ENCODE measurements at regions not wholly inside any gene's neighbourhood (a gene's known extent, or its start where the extent isn't known, plus 50 kb on each side); places are given as distances from the start of the nearest gene placed in this dataset.
"Not testable (repeated sequence)": the region's sequence is repeated elsewhere in the genome, so short reads cannot be mapped to it uniquely, and the experiment has no call there.

- Mint-ChIP-seq H3K4me3 (no peak overlapping the region), H3K4me1 (no peaks in the 10 kb centered on the region), H3K9me3 (no peaks in the 10 kb centered on the region), H3K36me3 (no peaks in the 10 kb centered on the region), H3K27ac (no peak overlapping the region), H3K27me3 (peaks cover 56% of the 10 kb centered on the region)
- CTCF ChIA-PET: interaction anchor here (1.1 kb wide), 1 partner anchor 37 kb away, joined by 3 read pairs; no protein-coding TSS in a partner anchor
- DNase-seq: no peak
These were observed 164.3 kb upstream of the PABPC3 start for GRCh38 chr13:24931450-24932251.

- H3K27ac Mint-ChIP-seq, H3K36me3 Mint-ChIP-seq, H3K4me1 Mint-ChIP-seq, H3K4me3 Mint-ChIP-seq, DNase-seq, H3K9me3 Mint-ChIP-seq: not testable (repeated sequence)
- CTCF ChIA-PET: interaction anchor here (1.1 kb wide), 1 partner anchor 35 kb away, joined by 3 read pairs; no protein-coding TSS in a partner anchor
- H3K27me3 Mint-ChIP-seq: peaks cover 54% of the 10 kb centered on the region
These were observed 162.6 kb upstream of the PABPC3 start for GRCh38 chr13:24933106-24934023.

- H3K4me1 Mint-ChIP-seq, H3K36me3 Mint-ChIP-seq, H3K4me3 Mint-ChIP-seq, H3K27ac Mint-ChIP-seq, CTCF ChIA-PET, H3K9me3 Mint-ChIP-seq, DNase-seq: not testable (repeated sequence)
- peaks cover 52% of the 10 kb centered on the region for H3K27me3 Mint-ChIP-seq
These were observed 161.9 kb upstream of the PABPC3 start for GRCh38 chr13:24934024-24934385.

GRCh38 chr13:24938966-24939365 lies 157.0 kb upstream of the PABPC3 start:
- Mint-ChIP-seq H3K27ac (no peak overlapping the region), H3K4me1 (no peaks in the 10 kb centered on the region), H3K9me3 (no peaks in the 10 kb centered on the region), H3K27me3 (peaks cover 12% of the 10 kb centered on the region), H3K36me3 (no peaks in the 10 kb centered on the region), H3K4me3 (no peak overlapping the region)
- CTCF ChIA-PET: no interaction called here
- no peak for DNase-seq

- DNase-seq, H3K4me1 Mint-ChIP-seq, CTCF ChIA-PET, H3K4me3 Mint-ChIP-seq, H3K9me3 Mint-ChIP-seq, H3K27ac Mint-ChIP-seq, H3K36me3 Mint-ChIP-seq, H3K27me3 Mint-ChIP-seq: not testable (repeated sequence)
These were observed 154.8 kb upstream of the PABPC3 start for GRCh38 chr13:24941023-24941713.

- no peaks in the 10 kb centered on the region for H3K36me3 Mint-ChIP-seq
- H3K27ac Mint-ChIP-seq: no peak overlapping the region
- H3K4me3 Mint-ChIP-seq: no peak overlapping the region
- DNase-seq: no peak
- no peaks in the 10 kb centered on the region for H3K4me1 Mint-ChIP-seq
- no peaks in the 10 kb centered on the region for H3K9me3 Mint-ChIP-seq
- CTCF ChIA-PET: no interaction called here
- peaks cover 9% of the 10 kb centered on the region for H3K27me3 Mint-ChIP-seq
These were observed 152.8 kb upstream of the PABPC3 start for GRCh38 chr13:24943136-24943535.

- H3K27ac Mint-ChIP-seq, CTCF ChIA-PET, H3K4me3 Mint-ChIP-seq, H3K4me1 Mint-ChIP-seq, H3K36me3 Mint-ChIP-seq, H3K9me3 Mint-ChIP-seq, DNase-seq, H3K27me3 Mint-ChIP-seq: not testable (repeated sequence)
These were observed 151.9 kb upstream of the PABPC3 start for GRCh38 chr13:24944073-24944472.

- H3K36me3 Mint-ChIP-seq, DNase-seq, CTCF ChIA-PET, H3K27ac Mint-ChIP-seq, H3K9me3 Mint-ChIP-seq, H3K4me1 Mint-ChIP-seq, H3K4me3 Mint-ChIP-seq: not testable (repeated sequence)
- H3K27me3 Mint-ChIP-seq: peaks cover 14% of the 10 kb centered on the region
These were observed 147.0 kb upstream of the PABPC3 start for GRCh38 chr13:24948977-24949376.

GRCh38 chr13:24950611-24951010 lies 145.3 kb upstream of the PABPC3 start:
- H3K9me3 Mint-ChIP-seq, H3K36me3 Mint-ChIP-seq, H3K4me1 Mint-ChIP-seq, CTCF ChIA-PET, DNase-seq, H3K27ac Mint-ChIP-seq, H3K4me3 Mint-ChIP-seq: not testable (repeated sequence)
- peaks cover 16% of the 10 kb centered on the region for H3K27me3 Mint-ChIP-seq

- H3K4me3 Mint-ChIP-seq, H3K9me3 Mint-ChIP-seq, H3K36me3 Mint-ChIP-seq, DNase-seq, H3K4me1 Mint-ChIP-seq, H3K27ac Mint-ChIP-seq: not testable (repeated sequence)
- peaks cover 10% of the 10 kb centered on the region for H3K27me3 Mint-ChIP-seq
- CTCF ChIA-PET: interaction anchor here (0.7 to 1.5 kb wide), 4 partner anchors 18 to 616 kb away, joined by 3 to 4 read pairs (median 3); no protein-coding TSS in a partner anchor
These were observed 128.0 kb upstream of the PABPC3 start for GRCh38 chr13:24967970-24968369.

- CTCF ChIA-PET: interaction anchor here (0.7 to 1.5 kb wide), 5 partner anchors 36 to 616 kb away, joined by 3 to 4 read pairs (median 3); no protein-coding TSS in a partner anchor
- not testable (repeated sequence) for H3K4me3 Mint-ChIP-seq
These were observed 127.5 kb upstream of the PABPC3 start for GRCh38 chr13:24968416-24968815.

GRCh38 chr13:24973102-24973501 lies 122.8 kb upstream of the PABPC3 start:
- H3K27me3 Mint-ChIP-seq: peaks cover 16% of the 10 kb centered on the region
- H3K4me1 Mint-ChIP-seq, H3K4me3 Mint-ChIP-seq, DNase-seq, H3K9me3 Mint-ChIP-seq, CTCF ChIA-PET, H3K36me3 Mint-ChIP-seq, H3K27ac Mint-ChIP-seq: not testable (repeated sequence)

More at GRCh38 chr13:24968416-24968815, 127.5 kb upstream of the PABPC3 start:
- not testable (repeated sequence) for DNase-seq, H3K36me3 Mint-ChIP-seq, H3K9me3 Mint-ChIP-seq, H3K4me1 Mint-ChIP-seq, H3K27ac Mint-ChIP-seq, H3K27me3 Mint-ChIP-seq

- DNase-seq, H3K36me3 Mint-ChIP-seq, H3K4me1 Mint-ChIP-seq, CTCF ChIA-PET, H3K4me3 Mint-ChIP-seq, H3K27ac Mint-ChIP-seq, H3K9me3 Mint-ChIP-seq: not testable (repeated sequence)
- peaks cover 33% of the 10 kb centered on the region for H3K27me3 Mint-ChIP-seq
These were observed 114.6 kb upstream of the PABPC3 start for GRCh38 chr13:24981181-24981803.

Measured in activated naive CD4-positive, alpha-beta T cell treated with anti-CD3 and anti-CD28 coated beads, Interleukin-2, amount 10 ng/mL, durations not matched to agents 7 days and 5 days (primary cell).